ENCODE measurements at regions not wholly inside any gene's neighbourhood (a gene's known extent, or its start where the extent isn't known, plus 50 kb on each side); places are given as distances from the start of the nearest gene placed in this dataset.
A peak's percentile ranks its signal among the peaks of the same experiment; 100 is the strongest.

DNA sequence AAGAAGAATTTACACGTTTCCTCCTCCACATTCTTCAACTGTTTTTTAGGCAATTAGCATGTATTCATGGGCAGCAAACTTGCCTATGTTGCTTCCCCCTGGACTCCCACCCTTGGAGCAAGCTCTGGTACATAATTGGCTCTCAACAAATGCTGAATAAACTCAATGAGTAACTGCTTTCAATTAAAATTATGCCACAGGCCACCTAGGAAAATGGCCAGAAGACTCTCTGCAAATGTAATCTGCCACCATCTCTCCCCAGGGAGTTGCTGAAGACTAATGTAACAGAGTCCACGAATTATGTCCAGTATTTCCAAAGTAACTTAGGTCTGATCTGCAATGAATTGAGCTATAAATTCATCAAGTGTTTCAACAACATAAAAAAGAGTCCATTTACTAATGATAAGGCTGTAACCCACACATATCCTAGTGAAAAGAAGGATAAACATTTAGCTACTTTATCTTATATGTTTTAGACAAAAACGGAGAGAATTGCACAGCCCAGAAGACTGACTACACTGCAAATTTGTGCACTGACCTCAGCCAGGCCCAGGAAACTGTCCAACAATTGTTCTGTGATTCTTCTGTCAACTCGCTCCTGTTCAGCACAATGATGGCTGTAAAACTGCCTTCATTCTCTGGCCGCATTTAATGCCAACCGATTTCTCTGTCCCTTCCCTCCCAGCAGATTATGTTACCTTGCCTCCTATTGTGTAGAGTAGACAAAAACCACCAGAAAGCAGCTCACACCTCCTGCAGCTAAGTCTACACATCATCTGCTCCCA lies 808.6 kb upstream of the ARGLU1 start:
- Histone ChIP-seq H3K27ac (no peak overlapping the region), H3K27me3 (no peaks in the 10 kb centered on the region), H3K4me3 (no peak overlapping the region), H3K4me1 (no peaks in the 10 kb centered on the region), H3K36me3 (no peaks in the 10 kb centered on the region), H3K9me3 (no peaks in the 10 kb centered on the region)
- intact Hi-C loops (cut with DNase I; ENCODE audit: low total_unique reads): no loop called here
- no peak for DNase-seq (ENCODE audit: low spot score in 2 of 2)
- TF ChIP-seq, protein P1, sequence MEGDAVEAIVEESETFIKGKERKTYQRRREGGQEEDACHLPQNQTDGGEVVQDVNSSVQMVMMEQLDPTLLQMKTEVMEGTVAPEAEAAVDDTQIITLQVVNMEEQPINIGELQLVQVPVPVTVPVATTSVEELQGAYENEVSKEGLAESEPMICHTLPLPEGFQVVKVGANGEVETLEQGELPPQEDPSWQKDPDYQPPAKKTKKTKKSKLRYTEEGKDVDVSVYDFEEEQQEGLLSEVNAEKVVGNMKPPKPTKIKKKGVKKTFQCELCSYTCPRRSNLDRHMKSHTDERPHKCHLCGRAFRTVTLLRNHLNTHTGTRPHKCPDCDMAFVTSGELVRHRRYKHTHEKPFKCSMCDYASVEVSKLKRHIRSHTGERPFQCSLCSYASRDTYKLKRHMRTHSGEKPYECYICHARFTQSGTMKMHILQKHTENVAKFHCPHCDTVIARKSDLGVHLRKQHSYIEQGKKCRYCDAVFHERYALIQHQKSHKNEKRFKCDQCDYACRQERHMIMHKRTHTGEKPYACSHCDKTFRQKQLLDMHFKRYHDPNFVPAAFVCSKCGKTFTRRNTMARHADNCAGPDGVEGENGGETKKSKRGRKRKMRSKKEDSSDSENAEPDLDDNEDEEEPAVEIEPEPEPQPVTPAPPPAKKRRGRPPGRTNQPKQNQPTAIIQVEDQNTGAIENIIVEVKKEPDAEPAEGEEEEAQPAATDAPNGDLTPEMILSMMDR (IDR thresholded peaks at IDR 0.05): no peak
- TF ChIP-seq POLR2AphosphoS5 (IDR thresholded peaks at IDR 0.05): no peak

DNA sequence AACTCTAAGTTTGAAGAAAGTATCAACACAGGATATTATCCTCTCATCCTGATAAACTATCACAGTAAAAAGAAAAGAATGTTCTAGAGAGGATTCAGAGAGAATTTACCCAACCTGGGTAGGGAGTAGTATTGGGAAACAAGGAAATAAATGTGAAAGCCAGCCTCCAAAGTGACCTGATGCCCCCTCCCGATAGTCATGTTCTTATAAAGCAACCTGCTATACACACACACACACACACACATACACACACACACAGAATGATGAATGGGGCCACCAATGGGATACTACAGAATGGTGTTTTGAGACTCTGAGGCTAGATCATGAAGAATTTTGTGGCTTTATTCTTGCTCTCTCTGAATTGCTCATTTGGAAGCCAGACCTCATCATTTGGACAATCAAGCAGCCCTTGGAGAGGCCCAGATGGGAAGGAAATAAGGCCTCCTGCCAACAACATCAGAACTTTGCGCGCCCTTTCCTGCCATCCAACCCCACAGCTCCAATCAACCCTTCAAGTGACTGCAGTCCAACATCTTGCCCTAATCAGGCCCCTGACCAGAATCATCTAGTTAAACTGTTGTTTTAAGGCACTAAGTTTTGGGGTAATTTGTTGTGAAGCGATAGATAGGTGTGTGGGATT lies 807.9 kb upstream of the ARGLU1 start:
- no peak for TF ChIP-seq POLR2AphosphoS5 (IDR thresholded peaks at IDR 0.05)
- TF ChIP-seq, protein P1 (IDR thresholded peaks at IDR 0.05): no peak
- TF ChIP-seq POLR2A (IDR thresholded peaks at IDR 0.05): no peak
- Histone ChIP-seq H3K9me3 (no peaks in the 10 kb centered on the region), H3K4me3 (no peak overlapping the region), H3K27me3 (no peaks in the 10 kb centered on the region), H3K36me3 (no peaks in the 10 kb centered on the region), H3K4me1 (no peaks in the 10 kb centered on the region), H3K27ac (no peak overlapping the region)
- intact Hi-C loops (cut with DNase I; ENCODE audit: low total_unique reads): no loop called here
- DNase-seq (ENCODE audit: low spot score in 2 of 2): no peak

DNA sequence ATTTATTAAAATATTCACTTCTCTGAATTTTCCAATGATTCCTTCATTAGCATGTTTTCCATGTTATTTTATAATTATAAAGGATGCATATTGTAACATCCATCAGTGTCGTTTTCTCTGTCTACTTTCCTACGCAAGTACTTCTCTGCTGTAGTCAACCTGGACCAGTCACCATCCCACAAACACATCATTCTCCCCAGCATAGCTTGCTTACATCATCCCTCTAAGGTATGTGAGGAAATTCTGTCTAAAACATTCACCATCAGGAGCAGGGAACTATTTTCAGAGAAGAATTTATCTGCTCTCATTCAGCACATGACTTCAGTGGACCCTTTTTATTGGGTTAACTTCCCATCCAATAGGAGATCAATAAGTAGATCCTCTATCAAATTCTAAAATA lies 806.1 kb upstream of the ARGLU1 start:
- TF ChIP-seq POLR2A (IDR thresholded peaks at IDR 0.05): no peak
- no peak for TF ChIP-seq POLR2AphosphoS5 (IDR thresholded peaks at IDR 0.05)
- TF ChIP-seq, protein P1 (IDR thresholded peaks at IDR 0.05): no peak
- Histone ChIP-seq H3K4me3 (no peak overlapping the region), H3K27me3 (no peaks in the 10 kb centered on the region), H3K4me1 (no peaks in the 10 kb centered on the region), H3K27ac (no peak overlapping the region), H3K36me3 (no peaks in the 10 kb centered on the region), H3K9me3 (no peaks in the 10 kb centered on the region)
- intact Hi-C loops (cut with DNase I; ENCODE audit: low total_unique reads): no loop called here
- no peak for DNase-seq (ENCODE audit: low spot score in 2 of 2)

DNA sequence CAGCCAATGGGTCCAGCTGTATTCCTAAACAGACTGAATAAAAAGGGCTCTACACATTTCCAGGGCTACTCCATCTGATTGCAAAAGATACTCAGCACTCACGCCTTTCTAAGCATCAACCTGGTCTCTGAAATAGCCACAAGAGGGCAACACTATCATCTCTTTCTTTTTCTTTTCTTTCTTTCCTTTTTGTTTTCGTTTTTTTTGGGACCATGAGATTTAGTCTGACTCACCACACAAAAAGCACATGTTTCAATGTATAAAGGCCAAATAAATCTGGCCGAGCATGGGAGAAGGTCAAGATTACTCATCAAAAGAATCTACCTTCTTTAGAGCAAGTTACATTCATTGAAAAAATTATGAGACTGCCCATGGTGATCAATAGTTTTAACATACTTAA lies 805.6 kb upstream of the ARGLU1 start:
- no peak for DNase-seq (ENCODE audit: low spot score in 2 of 2)
- Histone ChIP-seq H3K27ac (no peak overlapping the region), H3K36me3 (no peaks in the 10 kb centered on the region), H3K4me3 (no peak overlapping the region), H3K27me3 (no peaks in the 10 kb centered on the region), H3K9me3 (no peaks in the 10 kb centered on the region), H3K4me1 (no peaks in the 10 kb centered on the region)
- intact Hi-C loops (cut with DNase I; ENCODE audit: low total_unique reads): no loop called here
- TF ChIP-seq, protein P1 (IDR thresholded peaks at IDR 0.05): peak in 1 of 3 donors; percentile 27
- no peak for TF ChIP-seq POLR2AphosphoS5 (IDR thresholded peaks at IDR 0.05)

DNA sequence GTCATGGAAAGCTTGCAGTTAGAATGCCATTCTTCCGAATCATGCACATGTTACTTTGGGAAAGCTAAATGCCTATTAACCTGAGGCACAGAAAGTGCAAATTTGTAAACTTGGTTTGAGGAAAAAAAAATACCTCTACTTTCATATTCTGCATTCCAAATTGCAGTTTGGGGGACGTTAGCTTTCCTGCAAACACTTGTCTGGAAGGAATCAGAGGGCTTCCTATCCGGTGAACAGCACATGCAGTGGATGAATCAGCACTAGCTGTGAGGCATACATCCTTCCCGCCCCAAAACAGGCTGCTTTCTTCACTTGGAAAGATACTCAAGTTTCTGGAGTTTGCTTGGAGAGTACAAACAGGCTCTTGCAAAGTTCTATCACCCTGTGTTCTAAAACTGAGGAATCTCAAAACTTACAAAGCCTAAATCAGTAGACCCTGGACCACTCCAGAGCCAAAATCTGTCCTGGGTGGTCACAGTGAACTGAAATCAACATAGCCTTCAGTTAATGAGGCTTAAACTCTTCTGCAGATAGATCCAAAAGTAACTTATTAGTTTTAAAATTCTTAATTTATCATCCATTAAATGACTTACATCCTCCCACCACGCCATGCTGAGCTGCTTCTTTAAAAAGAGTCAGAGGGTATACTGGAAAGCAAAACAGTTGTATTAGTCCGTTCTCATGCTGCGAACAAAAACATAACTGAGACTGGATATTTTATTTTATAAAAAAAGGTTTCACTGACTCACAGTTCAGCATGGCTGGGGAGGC lies 802.3 kb upstream of the ARGLU1 start:
- H3K27ac ChIP-seq: no peak overlapping the region
- no peaks in the 10 kb centered on the region for H3K27me3 ChIP-seq
- intact Hi-C loops (cut with DNase I; ENCODE audit: low total_unique reads): no loop called here
- no peaks in the 10 kb centered on the region for H3K9me3 ChIP-seq
- H3K4me1 ChIP-seq: no peaks in the 10 kb centered on the region
- no peak for DNase-seq (ENCODE audit: low spot score in 2 of 2)
- H3K36me3 ChIP-seq: no peaks in the 10 kb centered on the region
- no peak overlapping the region for H3K4me3 ChIP-seq
- TF ChIP-seq, protein P1 (IDR thresholded peaks at IDR 0.05): no peak
- TF ChIP-seq POLR2A (IDR thresholded peaks at IDR 0.05): no peak
- no peak for TF ChIP-seq POLR2AphosphoS5 (IDR thresholded peaks at IDR 0.05)

Measured in breast epithelium (tissue), 4 donors.